ENCODE measurements at regions not wholly inside any gene's neighbourhood (a gene's known extent, or its start where the extent isn't known, plus 50 kb on each side); places are given as distances from the start of the nearest gene placed in this dataset.

- Histone ChIP-seq H3K4me3 (no peak overlapping the region), H3K79me2 (ENCODE audit: low read depth) (no peaks in the 10 kb centered on the region), H2AFZ (no peak overlapping the region), H3K27ac (no peak overlapping the region), H3K36me3 (ENCODE audit: low read depth) (no peaks in the 10 kb centered on the region), H3K27me3 (ENCODE audit: insufficient read depth, low read depth) (peaks cover 62% of the 10 kb centered on the region), H3K9me2 (ENCODE audit: insufficient read depth) (no peaks in the 10 kb centered on the region), H3K9me3 (ENCODE audit: insufficient read depth, low read depth) (no peaks in the 10 kb centered on the region), H3F3A (ENCODE audit: insufficient read depth, low read depth) (no peaks in the 10 kb centered on the region), H3K4me1 (replicated peaks; ENCODE audit: insufficient read depth) (no peaks in the 10 kb centered on the region), H4K20me1 (ENCODE audit: insufficient read depth) (no peaks in the 10 kb centered on the region), H3K4me2 (no peak overlapping the region)
- ChIA-PET CTCF (interaction anchor here (0.5 kb wide), 1 partner anchor 32 kb away, joined by 8 read pairs; no protein-coding TSS in a partner anchor), POLR2A (ENCODE audit: unreplicated experiment) (no interaction called here)
- BruUV-seq (replicated peaks) = no TSS peak
- intact Hi-C loops (cut with micrococcal nuclease; ENCODE audit: unreplicated experiment) = no loop called here
- no peak for DNase-seq
- no peak for TF ChIP-seq CTCF (conservative IDR thresholded peaks at IDR 0.05)
- no peak for TF ChIP-seq EZH2 (IDR thresholded peaks at IDR 0.05; ENCODE audit: low read depth)
Measured at GRCh38 chr12:112570096-112570495, 151.3 kb downstream of the PTPN11 start.

GRCh38 chr12:112573141-112573540, 154.4 kb downstream of the PTPN11 start:
- no peak overlapping the region for H3K27ac ChIP-seq
- no TSS peak for BruUV-seq (replicated peaks)
- TF ChIP-seq CTCF (conservative IDR thresholded peaks at IDR 0.05) = no peak
- CTCF ChIA-PET = no interaction called here
- DNase-seq = no peak
- POLR2A ChIA-PET (ENCODE audit: unreplicated experiment) = no interaction called here
- H3K4me3 ChIP-seq = no peak overlapping the region
- intact Hi-C loops (cut with micrococcal nuclease; ENCODE audit: unreplicated experiment) = no loop called here
- H3K27me3 ChIP-seq (ENCODE audit: insufficient read depth, low read depth) = peaks cover 46% of the 10 kb centered on the region
- H3K36me3 ChIP-seq (ENCODE audit: low read depth) = no peaks in the 10 kb centered on the region
- no peaks in the 10 kb centered on the region for H3K9me2 ChIP-seq (ENCODE audit: insufficient read depth)
- no peaks in the 10 kb centered on the region for H3K9me3 ChIP-seq (ENCODE audit: insufficient read depth, low read depth)
- H2AFZ ChIP-seq = no peak overlapping the region
- H3K4me2 ChIP-seq = no peak overlapping the region
- no peaks in the 10 kb centered on the region for H3K4me1 ChIP-seq (replicated peaks; ENCODE audit: insufficient read depth)
- no peaks in the 10 kb centered on the region for H3K79me2 ChIP-seq (ENCODE audit: low read depth)
- no peaks in the 10 kb centered on the region for H3F3A ChIP-seq (ENCODE audit: insufficient read depth, low read depth)
- no peaks in the 10 kb centered on the region for H4K20me1 ChIP-seq (ENCODE audit: insufficient read depth)

- no TSS peak for BruUV-seq (replicated peaks)
- H3F3A ChIP-seq (ENCODE audit: insufficient read depth, low read depth) = no peaks in the 10 kb centered on the region
- H3K4me1 ChIP-seq (replicated peaks; ENCODE audit: insufficient read depth) = no peaks in the 10 kb centered on the region
- H3K4me3 ChIP-seq = no peak overlapping the region
- no peaks in the 10 kb centered on the region for H3K9me2 ChIP-seq (ENCODE audit: insufficient read depth)
- no peak overlapping the region for H2AFZ ChIP-seq
- no peaks in the 10 kb centered on the region for H3K36me3 ChIP-seq (ENCODE audit: low read depth)
- ChIA-PET POLR2A (ENCODE audit: unreplicated experiment) (no interaction called here), CTCF (no interaction called here)
- peaks cover 46% of the 10 kb centered on the region for H3K27me3 ChIP-seq (ENCODE audit: insufficient read depth, low read depth)
- no peak for TF ChIP-seq CTCF (conservative IDR thresholded peaks at IDR 0.05)
- TF ChIP-seq EZH2 (IDR thresholded peaks at IDR 0.05; ENCODE audit: low read depth) = no peak
- no peaks in the 10 kb centered on the region for H3K79me2 ChIP-seq (ENCODE audit: low read depth)
- H4K20me1 ChIP-seq (ENCODE audit: insufficient read depth) = no peaks in the 10 kb centered on the region
- no peak overlapping the region for H3K4me2 ChIP-seq
- DNase-seq = no peak
- intact Hi-C loops (cut with micrococcal nuclease; ENCODE audit: unreplicated experiment) = no loop called here
- no peak overlapping the region for H3K27ac ChIP-seq
- H3K9me3 ChIP-seq (ENCODE audit: insufficient read depth, low read depth) = no peaks in the 10 kb centered on the region
Measured at GRCh38 chr12:112574896-112575558, 156.3 kb downstream of the PTPN11 start.

Measured in PC-9 (cell line).